Tibial nerve (tissue), 4 donors: ENCODE measurements at regions not wholly inside any gene's neighbourhood (a gene's known extent, or its start where the extent isn't known, plus 50 kb on each side); places are given as distances from the start of the nearest gene placed in this dataset.

Source experiments
- DNase-seq, 2 donors: peaks; one replicate each; pipeline ENCODE4 v3.0.0-alpha.2; 2019; ENCODE audit warnings: low spot score in 2 of 2
- H3K27ac ChIP-seq, 4 donors: fragments of 200-600 bp; sonication (generic) in 3 of 4; one replicate each; pipeline ENCODE4 v1.5.1; 2017 to 2019; ENCODE audit warnings: mild to moderate bottlenecking in 1 of 4
- H3K27me3 ChIP-seq, 2 donors: fragments of 200-600 bp; sonication (generic) in 1 of 2; one replicate each; pipeline versions ENCODE4 v1.5.1 to v1.6.0; 2017 to 2019
- H3K36me3 ChIP-seq, 3 donors: fragments of 200-600 bp; sonication (generic); one replicate each; pipeline ENCODE4 v1.5.1; 2018 to 2019
- H3K4me1 ChIP-seq, 4 donors: fragments of 200-600 bp; sonication (generic) in 3 of 4; one replicate each; pipeline ENCODE4 v1.5.1; 2017 to 2019
- H3K4me3 ChIP-seq, 4 donors: fragments of 200-600 bp; sonication (generic) in 3 of 4; one replicate each; pipeline ENCODE4 v1.5.1; 2017 to 2019; ENCODE audit warnings: mild to moderate bottlenecking in 1 of 4, moderate library complexity in 1 of 4
- H3K9me3 ChIP-seq, 4 donors: fragments of 200-600 bp; sonication (generic) in 3 of 4; one replicate each; pipeline ENCODE4 v1.5.1; 2017 to 2019
- EP300 ChIP-seq, 2 donors: sonication (generic); formaldehyde crosslinking; IDR thresholded peaks; one replicate each; pipeline ENCODE4 v1.6.1; 2017; ENCODE audit warnings: antibody characterized with exemption in 2 of 2, mild to moderate bottlenecking in 1 of 2
- POLR2A ChIP-seq, 2 donors: fragments of 450-650 bp; IDR thresholded peaks; one replicate each; pipeline ENCODE4 v1.6.1; 2017; ENCODE audit warnings: antibody characterized with exemption in 2 of 2, mild to moderate bottlenecking in 2 of 2, moderate library complexity in 2 of 2
- WGBS, 2 donors: methylation state at CpG; one replicate each; pipeline ENCODE4 v1.1.5; 2018; 5-methylcytosine and 5-hydroxymethylcytosine counted together
- TF ChIP-seq, protein P1 (sequence below), 5 experiments: fragments of 200-600 bp in 3 of 5; fragments of 450-650 bp in 2 of 5; sonication (generic) in 3 of 5; IDR thresholded peaks; one replicate each; pipeline ENCODE4 v1.5.1; 2016 to 2019; ENCODE audit warnings: antibody characterized with exemption in 5 of 5, mild to moderate bottlenecking in 3 of 5, moderate library complexity in 2 of 5

DNA sequence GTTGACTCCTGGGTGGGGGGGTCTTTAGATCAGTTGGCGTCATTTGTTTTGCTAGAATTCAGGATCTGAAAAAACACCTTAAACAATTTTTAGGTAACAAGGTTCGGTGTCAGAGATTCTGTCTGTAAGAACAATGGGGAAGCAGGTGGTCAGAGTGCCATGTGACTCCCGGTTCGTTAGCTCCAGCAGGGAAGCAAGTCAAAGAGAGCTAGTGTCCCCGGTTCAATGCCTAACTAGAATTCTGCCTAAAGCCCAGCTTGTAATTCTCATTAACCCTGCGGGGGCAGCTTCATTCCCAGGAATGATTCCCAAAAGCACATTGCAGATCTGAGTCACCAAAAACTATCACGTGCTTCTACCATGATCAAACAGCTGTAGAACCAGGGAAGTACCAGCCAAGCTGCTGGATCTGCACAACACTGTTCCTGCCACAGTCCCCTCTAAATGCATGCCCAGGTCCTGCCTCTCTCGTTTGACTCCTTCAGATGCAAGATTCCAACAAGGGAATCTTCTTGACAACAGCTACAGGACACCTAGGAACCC, 664.3 kb upstream of the CELF2 start:
- Histone ChIP-seq H3K4me1 (no peaks in the 10 kb centered on the region), H3K27me3 (no peaks in the 10 kb centered on the region), H3K27ac (no peak overlapping the region), H3K9me3 (no peaks in the 10 kb centered on the region), H3K4me3 (no peak overlapping the region), H3K36me3 (no peaks in the 10 kb centered on the region)
- WGBS, 2 donors, result 63 to 75% methylated on average over 8 of the region's 8 CpGs
- DNase-seq, result no peak
- TF ChIP-seq EP300 (IDR thresholded peaks at IDR 0.05), result no peak
- TF ChIP-seq POLR2A (IDR thresholded peaks at IDR 0.05), result no peak
- TF ChIP-seq, protein P1, sequence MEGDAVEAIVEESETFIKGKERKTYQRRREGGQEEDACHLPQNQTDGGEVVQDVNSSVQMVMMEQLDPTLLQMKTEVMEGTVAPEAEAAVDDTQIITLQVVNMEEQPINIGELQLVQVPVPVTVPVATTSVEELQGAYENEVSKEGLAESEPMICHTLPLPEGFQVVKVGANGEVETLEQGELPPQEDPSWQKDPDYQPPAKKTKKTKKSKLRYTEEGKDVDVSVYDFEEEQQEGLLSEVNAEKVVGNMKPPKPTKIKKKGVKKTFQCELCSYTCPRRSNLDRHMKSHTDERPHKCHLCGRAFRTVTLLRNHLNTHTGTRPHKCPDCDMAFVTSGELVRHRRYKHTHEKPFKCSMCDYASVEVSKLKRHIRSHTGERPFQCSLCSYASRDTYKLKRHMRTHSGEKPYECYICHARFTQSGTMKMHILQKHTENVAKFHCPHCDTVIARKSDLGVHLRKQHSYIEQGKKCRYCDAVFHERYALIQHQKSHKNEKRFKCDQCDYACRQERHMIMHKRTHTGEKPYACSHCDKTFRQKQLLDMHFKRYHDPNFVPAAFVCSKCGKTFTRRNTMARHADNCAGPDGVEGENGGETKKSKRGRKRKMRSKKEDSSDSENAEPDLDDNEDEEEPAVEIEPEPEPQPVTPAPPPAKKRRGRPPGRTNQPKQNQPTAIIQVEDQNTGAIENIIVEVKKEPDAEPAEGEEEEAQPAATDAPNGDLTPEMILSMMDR (IDR thresholded peaks at IDR 0.05), result no peak

DNA sequence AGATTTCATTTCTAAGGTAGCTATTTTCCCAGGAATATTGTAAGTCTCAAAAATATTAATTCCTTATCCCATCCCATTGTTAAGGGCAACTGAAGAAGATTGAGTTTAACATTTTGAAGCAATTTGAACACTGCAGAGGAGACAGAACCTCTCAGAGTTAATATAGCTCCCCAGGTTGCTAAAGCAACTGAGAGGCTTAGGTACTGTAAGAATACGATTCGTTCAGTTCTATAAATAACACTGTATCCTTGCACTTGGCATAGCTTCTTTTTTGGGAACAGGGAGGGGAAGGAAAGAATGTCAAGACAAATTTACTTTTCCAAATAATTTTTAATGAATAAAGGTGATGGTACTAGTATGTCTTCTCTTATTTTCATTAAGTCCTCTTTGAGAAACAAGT, 658.4 kb upstream of the CELF2 start:
- Histone ChIP-seq H3K4me3 (no peak overlapping the region), H3K9me3 (no peaks in the 10 kb centered on the region), H3K36me3 (no peaks in the 10 kb centered on the region), H3K27me3 (no peaks in the 10 kb centered on the region), H3K27ac (no peak overlapping the region), H3K4me1 (no peaks in the 10 kb centered on the region)
- TF ChIP-seq EP300 (IDR thresholded peaks at IDR 0.05) (no peak), POLR2A (IDR thresholded peaks at IDR 0.05) (no peak)
- TF ChIP-seq, protein P1 (IDR thresholded peaks at IDR 0.05), result no peak
- DNase-seq, result no peak
- 44 to 62% methylated on average over 2 of the region's 2 CpGs for WGBS, 2 donors

DNA sequence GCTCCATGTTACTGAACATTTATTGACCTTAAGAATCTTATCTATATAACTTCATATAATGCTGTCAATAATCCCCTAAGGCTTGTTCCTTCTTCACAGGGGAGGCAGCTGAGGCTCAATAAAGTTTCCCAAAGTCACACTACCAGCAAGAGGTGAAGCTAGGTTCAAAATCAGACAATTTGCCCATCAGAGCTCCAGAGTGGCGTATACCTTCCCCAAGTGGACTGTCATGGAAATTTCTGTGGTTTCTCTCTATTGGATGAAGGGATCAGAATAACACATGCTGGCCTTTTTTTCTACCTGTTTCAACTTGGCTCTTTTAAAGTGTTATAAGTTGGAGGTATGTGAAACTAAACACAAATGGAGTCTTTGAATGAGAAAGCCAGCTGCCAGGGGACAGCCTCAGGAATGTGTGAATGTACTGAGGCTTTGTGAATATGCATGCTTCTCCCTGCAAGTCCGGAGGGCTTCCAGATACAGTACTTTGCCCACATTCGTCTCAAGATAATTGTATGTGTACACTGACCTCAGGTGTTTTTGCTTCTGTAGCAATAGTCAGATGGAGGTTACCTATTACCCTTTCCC, 656.3 kb upstream of the CELF2 start:
- Histone ChIP-seq H3K36me3 (no peaks in the 10 kb centered on the region), H3K27ac (no peak overlapping the region), H3K4me3 (no peak overlapping the region), H3K27me3 (no peaks in the 10 kb centered on the region), H3K9me3 (no peaks in the 10 kb centered on the region), H3K4me1 (no peaks in the 10 kb centered on the region)
- TF ChIP-seq EP300 (IDR thresholded peaks at IDR 0.05) (no peak), POLR2A (IDR thresholded peaks at IDR 0.05) (no peak)
- TF ChIP-seq, protein P1 (IDR thresholded peaks at IDR 0.05), result no peak
- WGBS, 2 donors, result 57 to 64% methylated on average over 3 of the region's 3 CpGs
- DNase-seq, result no peak

DNA sequence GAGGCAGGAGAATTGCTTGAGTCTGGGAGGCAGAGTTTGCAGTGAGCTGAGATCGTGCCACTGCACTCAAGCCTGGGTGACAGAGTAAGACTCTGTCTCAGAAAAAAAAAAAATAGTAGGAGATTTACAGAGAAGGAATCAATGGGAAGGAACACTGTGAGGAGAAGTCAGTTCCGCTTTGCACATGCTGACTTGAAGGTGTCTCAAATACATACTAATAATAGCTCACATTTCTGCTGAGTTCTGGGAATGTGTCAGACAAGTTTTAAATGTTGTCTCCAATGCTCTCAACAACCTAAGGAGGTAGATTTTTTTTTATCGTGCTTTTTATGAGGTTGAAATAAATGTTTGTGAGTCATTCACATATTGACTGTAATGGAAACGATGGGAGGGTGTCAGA, 654.9 kb upstream of the CELF2 start:
- DNase-seq, result no peak
- TF ChIP-seq, protein P1 (IDR thresholded peaks at IDR 0.05), result no peak
- TF ChIP-seq POLR2A (IDR thresholded peaks at IDR 0.05), result no peak
- no peak for TF ChIP-seq EP300 (IDR thresholded peaks at IDR 0.05)
- H3K27me3 ChIP-seq, result no peaks in the 10 kb centered on the region
- 79 to 89% methylated on average over 4 of the region's 4 CpGs for WGBS, 2 donors
- H3K36me3 ChIP-seq, result no peaks in the 10 kb centered on the region
- H3K4me3 ChIP-seq, result no peak overlapping the region
- H3K9me3 ChIP-seq, result no peaks in the 10 kb centered on the region
- H3K4me1 ChIP-seq, result no peaks in the 10 kb centered on the region
- no peak overlapping the region for H3K27ac ChIP-seq

DNA sequence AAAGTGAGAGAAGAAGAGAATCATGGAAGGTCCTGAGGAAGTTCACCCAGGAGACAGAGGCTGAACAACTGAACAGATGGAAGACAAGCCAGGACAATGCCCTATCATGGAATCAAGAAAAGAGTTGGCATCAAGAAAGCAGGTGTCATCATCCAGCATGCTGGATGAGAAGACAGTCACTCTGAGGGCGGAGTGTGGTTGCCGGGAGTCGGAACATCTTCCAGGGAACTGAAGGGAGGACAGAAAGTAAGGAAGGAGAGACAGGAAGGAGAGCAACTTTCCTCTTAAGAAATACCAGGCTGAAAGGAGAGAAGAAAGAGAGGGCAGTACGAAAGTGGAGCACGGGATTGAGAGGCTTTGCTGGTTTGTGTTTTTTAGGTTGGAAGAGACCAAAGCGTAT, 654.5 kb upstream of the CELF2 start:
- H3K4me3 ChIP-seq, result no peak overlapping the region
- TF ChIP-seq, protein P1 (IDR thresholded peaks at IDR 0.05), result no peak
- TF ChIP-seq EP300 (IDR thresholded peaks at IDR 0.05) (no peak), POLR2A (IDR thresholded peaks at IDR 0.05) (no peak)
- H3K4me1 ChIP-seq, result no peaks in the 10 kb centered on the region
- no peaks in the 10 kb centered on the region for H3K36me3 ChIP-seq
- H3K27ac ChIP-seq, result no peak overlapping the region
- no peaks in the 10 kb centered on the region for H3K9me3 ChIP-seq
- DNase-seq, result no peak
- H3K27me3 ChIP-seq, result no peaks in the 10 kb centered on the region
- WGBS, 2 donors, result 93 to 96% methylated on average over 6 of the region's 6 CpGs
